ENCODE measurements at regions not wholly inside any gene's neighbourhood (a gene's known extent, or its start where the extent isn't known, plus 50 kb on each side); places are given as distances from the start of the nearest gene placed in this dataset.
"Not testable (repeated sequence)": the region's sequence is repeated elsewhere in the genome, so short reads cannot be mapped to it uniquely, and the experiment has no call there.

- DNase-seq, result no peak
These were observed 111.4 kb downstream of the COPS8 start for GRCh38 chr2:237196866-237197618.

DNA sequence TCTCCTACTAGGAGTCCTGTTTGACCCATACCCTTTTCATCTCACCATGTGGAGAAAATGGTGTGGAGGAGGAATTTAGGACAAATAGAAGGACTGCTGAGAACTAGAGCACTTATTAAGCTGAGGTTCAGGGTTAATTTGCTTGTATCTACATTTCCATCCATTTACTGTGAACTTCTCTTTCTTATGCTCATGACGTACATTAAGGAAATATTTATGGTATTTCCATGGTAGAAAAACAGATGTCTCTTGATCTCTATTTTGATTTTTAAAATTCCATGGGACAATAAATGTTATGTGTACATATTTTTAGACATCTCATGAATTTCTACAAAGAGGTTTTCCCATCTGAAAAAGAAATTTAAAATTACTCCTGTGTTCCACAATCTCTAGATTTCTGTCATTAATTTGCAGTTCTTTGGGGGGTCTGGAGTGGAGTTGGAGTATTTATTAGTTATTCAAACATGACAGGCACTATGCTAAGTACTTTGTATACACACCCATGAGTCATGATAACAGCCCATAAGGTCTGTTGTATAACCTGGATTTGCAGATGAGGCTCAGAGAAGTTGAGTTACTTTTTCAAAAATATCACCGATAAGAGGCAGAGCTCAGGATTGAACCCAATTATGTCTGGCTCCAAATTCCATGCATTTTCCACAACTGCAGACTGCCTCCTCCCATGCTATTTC, 112.6 kb downstream of the COPS8 start:
- DNase-seq, result no peak

GRCh38 chr2:237199082-237199481, 113.4 kb downstream of the COPS8 start:
- no peak for DNase-seq

- no peak for DNase-seq
These were observed 113.9 kb downstream of the COPS8 start for GRCh38 chr2:237199577-237199976.

DNA sequence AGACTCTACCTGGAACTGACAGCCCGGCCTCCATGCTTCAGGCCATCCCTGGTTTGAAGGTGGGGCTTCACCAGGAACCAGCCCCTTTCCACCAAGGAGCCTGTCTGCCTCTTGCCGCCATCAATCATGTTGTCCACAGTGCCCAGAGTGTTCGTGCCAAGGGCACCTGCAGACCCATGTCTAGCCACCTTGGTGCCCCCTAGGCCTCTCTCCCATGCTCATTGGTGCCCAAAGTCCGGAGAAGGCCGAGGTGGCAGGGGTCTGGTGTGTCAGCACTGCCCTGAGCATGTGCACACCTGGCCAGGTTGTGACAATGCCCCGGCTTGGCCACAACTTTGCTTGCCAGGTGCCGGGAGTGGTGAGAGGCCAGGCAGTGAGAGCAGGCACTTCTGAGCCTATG, 114.8 kb downstream of the COPS8 start:
- DNase-seq, result no peak

DNA sequence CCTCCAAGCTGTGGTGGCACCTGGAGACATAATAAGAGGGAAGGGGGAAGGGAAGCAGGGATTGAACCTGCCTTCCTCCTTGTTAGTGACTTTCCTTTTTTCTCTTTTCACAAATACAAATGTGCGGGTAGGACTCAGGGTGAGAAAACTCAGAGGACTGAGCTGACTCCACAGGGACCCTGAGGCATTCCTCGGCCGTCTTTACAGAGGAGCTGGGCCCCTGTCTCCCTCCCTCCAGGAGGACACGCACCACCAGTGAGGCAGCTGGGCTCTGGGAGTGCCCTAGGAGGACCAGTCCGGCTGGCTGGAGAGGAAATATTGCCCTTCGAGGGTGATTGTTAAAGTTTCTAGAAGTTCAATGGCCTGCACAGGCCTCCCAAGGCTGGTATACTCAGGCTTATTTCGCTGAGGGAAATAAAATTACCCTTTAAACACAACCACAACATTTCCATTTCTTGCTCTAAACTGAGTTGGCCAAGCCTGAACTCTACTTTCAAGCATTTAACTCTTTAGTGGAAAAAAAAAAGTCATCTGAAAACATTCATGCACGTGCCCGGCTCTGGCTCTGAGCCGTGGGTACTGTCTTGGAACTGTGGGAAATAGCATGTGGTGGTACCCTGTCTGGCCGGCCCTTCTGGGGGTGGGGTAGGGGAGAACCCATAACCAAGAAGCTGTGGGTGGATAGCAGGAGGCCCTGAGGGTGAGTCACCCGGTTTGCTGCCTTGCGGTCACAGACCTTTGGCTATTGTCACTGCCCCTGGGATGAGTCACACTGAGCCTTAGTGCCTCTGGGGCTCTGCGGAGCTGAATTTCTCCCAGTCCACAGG, 116.0 kb downstream of the COPS8 start:
- DNase-seq, result no peak

DNA sequence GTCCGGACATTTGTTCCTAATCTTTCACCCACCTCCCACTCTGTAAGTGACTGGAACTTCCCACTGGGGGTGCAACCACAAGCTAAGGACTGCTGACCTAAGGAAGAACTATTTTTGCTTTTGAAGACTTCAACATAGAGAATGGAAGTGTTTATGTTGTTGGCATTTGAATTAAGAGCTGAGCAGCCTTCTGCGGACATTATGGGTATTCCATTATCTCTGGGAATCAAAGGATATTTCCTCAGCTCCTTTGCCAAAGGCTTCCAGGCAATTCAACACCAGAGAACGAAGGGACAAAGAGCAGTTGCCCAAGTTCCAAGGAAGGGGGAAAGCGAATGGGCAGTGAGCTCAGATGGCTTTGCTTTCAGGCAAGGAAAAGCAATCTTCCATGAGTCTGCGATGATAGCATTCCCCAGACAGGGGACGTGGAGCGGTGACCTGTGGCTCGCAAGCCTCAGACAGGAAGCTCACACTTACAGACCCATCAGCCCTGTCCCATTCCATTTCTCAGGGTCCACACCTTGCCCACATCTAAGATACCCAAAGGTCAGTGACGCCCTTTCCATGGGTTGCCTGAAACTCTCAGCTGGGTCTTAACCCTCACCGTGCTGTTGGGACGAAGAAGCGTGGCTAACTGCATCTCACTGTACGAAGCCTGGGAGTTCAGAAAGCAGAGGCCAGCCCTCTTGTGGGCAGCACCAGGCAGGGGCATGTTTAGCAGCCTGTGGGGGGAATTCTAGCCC, 116.8 kb downstream of the COPS8 start:
- DNase-seq, result no peak

- DNase-seq, result no peak
These were observed 119.4 kb downstream of the COPS8 start for GRCh38 chr2:237205043-237205541.

GRCh38 chr2:237205561-237205971, 119.9 kb downstream of the COPS8 start:
- DNase-seq, result no peak

GRCh38 chr2:237207646-237208045, 122.0 kb downstream of the COPS8 start:
- no peak for DNase-seq

DNA sequence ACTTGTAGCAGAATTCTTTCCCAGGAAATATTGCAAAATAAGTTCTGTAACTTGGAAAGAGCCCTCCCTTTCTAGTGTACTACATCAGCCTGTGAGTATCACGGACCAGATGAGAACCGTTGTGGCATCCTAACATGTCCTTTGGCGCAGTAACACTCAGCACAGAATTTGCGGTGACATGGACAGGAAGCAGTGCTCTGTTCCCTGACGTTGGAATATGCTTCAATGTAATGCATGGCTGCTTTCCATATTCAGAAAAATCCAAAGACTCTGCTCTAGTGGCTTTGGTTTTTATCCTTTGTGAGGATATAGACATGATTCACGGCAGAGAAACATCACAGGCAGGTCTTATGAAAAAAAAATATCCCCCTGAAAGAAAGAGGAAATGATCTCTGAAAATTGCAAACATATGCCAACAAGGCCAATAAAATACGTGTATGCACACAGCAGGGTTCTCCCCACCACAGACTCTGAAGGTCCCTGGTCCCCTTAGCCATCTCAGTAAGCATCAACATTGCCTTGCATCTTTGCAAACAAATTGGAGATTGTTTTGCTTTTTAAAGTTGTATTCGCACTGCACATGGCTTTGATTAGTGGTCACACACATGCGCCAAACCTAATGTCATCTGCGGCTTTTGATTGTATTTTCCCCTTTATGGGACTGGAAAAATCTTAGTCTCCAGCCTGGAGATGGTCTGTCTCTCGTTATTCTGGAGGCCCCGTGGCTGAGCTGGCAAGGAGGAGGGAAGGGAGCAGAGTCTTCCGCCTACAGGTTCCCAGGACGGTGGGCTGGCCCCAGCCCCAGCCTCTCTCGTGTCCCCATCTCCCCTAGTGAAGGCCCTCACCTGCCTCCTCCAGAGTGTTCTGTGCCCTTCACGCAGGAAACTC, 122.9 kb downstream of the COPS8 start:
- DNase-seq, result no peak

- DNase-seq, result no peak
These were observed 124.2 kb downstream of the COPS8 start for GRCh38 chr2:237209885-237210284.

DNA sequence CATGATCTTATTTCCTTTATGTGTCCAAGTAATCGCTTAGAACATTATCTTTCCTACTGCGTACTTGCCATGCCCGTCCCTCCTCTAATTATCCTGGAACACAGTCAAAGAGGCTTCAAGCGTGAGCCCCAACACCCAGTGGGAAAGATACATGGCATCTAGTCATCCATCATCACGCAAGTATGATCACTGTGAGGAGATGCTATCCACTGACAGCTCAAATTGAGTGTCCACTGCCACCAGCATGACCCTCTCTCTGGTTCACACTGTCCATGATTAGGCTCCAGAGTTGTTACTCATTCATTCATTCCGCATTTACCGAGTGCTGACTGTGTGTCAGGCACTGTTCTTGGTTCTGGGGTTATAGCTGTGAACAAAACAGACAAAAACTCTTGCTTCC, 124.6 kb downstream of the COPS8 start:
- no peak for DNase-seq

DNA sequence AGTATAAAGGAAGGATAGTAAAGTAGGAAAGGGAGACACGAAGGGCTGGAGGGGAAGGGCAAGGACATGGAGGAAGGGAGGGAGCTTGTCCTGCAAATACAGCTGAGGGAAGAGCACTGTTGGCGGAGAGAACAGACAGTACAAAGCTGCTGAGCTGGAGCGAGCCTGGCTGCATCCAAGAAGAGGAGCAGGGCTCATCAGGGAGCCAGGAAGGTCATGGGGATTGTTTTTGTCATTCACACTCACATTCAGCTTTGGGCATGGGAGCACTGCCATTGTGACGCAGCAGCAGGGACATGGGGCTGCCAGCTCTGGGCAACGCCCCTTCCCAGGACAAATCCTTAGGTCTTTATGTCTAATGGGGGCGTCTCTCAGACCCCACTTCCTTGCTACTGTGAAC, 125.1 kb downstream of the COPS8 start:
- no peak for DNase-seq

DNA sequence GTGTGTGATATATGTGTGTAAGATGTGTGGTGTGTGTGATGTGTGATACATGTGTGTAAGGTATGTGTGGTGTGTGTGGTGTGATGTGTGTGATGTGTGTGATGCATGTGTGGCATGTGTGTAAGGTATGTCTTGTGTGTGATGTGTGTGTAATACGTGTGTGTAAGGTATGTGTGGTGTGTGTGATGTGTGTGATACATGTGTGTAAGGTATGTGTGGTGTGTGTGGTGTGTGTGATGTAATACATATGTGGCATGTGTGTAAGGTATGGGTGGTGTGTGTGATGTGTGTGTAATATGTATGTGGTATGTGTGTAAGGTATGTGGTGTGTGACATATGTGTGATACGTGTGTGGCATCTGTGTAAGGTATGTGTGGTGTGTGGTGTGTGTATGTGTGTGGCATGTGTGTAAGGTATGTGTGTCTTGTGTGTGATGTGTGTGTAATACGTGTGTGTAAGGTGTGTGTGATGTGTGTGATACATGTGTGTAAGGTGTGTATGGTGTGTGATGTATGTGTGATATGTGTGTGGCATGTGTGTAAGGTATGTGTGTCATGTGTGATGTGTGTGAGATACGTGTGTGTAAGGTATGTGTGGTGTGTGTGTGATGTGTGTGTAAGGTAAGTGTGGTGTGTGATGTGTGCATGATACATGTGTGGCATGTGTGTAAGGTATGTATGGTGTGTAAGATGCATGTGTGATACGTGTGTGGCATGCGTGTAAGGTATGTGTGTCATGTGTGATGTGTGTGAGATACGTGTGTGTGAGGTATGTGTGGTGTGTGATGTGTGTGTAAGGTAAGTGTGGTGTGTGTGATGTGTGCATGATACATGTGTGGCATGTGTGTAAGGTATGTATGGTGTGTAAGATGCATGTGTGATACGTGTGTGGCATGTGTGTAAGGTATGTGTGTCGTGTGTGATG, 126.9 kb downstream of the COPS8 start:
- DNase-seq, result not testable (repeated sequence)

DNA sequence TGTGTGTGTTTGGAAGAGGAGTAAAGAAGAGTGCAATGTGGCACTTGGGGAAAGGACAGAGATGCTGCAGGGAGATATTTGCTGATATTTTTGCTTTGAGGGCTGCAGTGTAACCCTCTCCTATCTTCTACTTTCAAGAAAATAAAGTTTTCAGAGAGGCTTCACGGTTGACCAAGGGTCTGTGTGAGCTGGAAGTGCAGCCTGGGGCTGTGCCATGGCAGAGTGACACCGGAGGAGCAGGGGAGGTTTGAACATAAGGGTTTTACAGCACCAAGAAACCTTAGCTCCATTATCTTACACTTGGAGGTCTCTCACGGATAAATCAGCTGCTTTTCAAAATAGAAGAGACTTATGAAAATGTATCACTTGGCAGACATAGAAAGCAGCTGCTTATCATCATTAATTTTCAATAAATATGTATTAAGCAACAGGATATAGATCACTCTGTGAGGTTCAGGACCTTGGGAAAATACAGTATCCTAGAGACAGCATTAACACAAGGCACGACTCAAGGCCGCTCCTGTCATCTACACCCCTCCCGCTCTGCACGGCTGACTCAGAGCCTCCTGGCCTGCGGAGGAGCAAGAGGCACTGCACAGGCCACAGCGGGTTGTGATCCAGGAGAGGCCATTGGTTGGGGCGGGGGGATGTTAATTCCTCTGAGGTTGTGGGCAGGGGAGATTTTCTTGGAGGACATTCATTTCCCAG, 127.8 kb downstream of the COPS8 start:
- no peak for DNase-seq

DNA sequence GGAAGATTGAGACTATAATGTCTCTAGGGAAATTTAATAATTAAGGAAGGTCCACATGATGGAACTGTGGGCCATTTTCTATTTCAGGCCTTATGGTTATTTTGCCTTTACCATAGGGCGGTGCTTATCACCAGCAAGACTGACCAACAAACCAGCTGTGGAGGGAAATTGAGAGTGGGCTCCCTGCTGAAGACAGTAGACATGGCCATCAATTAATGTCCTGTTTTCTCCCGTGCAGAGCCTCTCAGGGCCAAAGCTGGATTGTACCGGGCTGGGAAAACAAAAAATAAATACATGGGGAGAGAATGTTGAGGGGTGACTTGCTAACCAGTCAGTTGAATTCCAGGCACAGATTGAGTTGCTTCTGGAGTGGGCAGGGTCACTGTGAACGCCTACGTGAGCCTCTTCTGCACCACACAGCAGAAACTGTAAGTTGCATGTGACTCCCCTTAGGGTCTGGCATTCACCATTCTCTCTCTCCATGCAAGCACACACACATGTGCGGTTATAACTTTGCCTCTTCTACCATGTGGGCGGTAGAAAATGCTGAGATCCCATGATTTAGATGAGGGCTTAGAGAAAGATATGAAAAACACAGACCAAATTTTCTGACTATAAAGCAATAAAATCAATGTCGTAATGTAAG, 128.5 kb downstream of the COPS8 start:
- DNase-seq, result no peak

GRCh38 chr2:237214963-237215362, 129.3 kb downstream of the COPS8 start:
- DNase-seq, result no peak

GRCh38 chr2:237217995-237218616, 132.4 kb downstream of the COPS8 start:
- DNase-seq, result no peak
